Natural killer cell (primary cell): ENCODE measurements at regions not wholly inside any gene's neighbourhood (a gene's known extent, or its start where the extent isn't known, plus 50 kb on each side); places are given as distances from the start of the nearest gene placed in this dataset.
"Not testable (repeated sequence)": the region's sequence is repeated elsewhere in the genome, so short reads cannot be mapped to it uniquely, and the experiment has no call there.

Experiments
- ATAC-seq, 3 donors: fragments of 150-1000 bp in 2 of 3; fragments of 200-7000 bp in 1 of 3; cut with Tn5 transposase; 1 replicate in 1 of 3; 2 replicates in 2 of 3; pipeline ENCODE4 v1.10.0; 2021; ENCODE audit warnings: mild to moderate bottlenecking in 2 of 3, moderate library complexity in 2 of 3
- DNase-seq, 2 donors: peaks; one replicate each; pipeline versions ENCODE4 v3.0.0 to v3.0.0-alpha.2; 2013 to 2021; ENCODE audit warnings: mixed read lengths in 1 of 2
- H3K27ac ChIP-seq: one replicate; pipeline ENCODE4 v1.5.1; 2013; ENCODE audit warnings: mild to moderate bottlenecking, low read length
- H3K27me3 ChIP-seq: one replicate; pipeline ENCODE4 v1.6.1; 2013; ENCODE audit warnings: low read length; ENCODE audit not compliant: control insufficient read depth, insufficient read depth
- H3K36me3 ChIP-seq: one replicate; pipeline ENCODE4 v1.6.1; 2013; ENCODE audit warnings: low read length; ENCODE audit not compliant: control insufficient read depth, insufficient read depth
- H3K4me1 ChIP-seq: one replicate; pipeline ENCODE4 v1.6.1; 2013; ENCODE audit warnings: low read length; ENCODE audit not compliant: control insufficient read depth, insufficient read depth
- H3K4me3 ChIP-seq: one replicate; pipeline ENCODE4 v1.5.1; 2013; ENCODE audit warnings: low read length
- H3K9me3 ChIP-seq: one replicate; pipeline ENCODE4 v1.6.1; 2013; ENCODE audit warnings: low read length; ENCODE audit not compliant: control insufficient read depth, insufficient read depth
- H3K27ac Mint-ChIP-seq, 2 donors: one replicate each; pipeline ENCODE4 v1.8.0; 2022; ENCODE audit warnings: mild to moderate bottlenecking in 2 of 2, mixed read lengths in 2 of 2, moderate library complexity in 1 of 2
- H3K27me3 Mint-ChIP-seq, 2 donors: one replicate each; pipeline ENCODE4 v1.8.0; 2022; ENCODE audit warnings: low read depth in 2 of 2, mixed read lengths in 2 of 2
- H3K36me3 Mint-ChIP-seq: one replicate; pipeline ENCODE4 v1.8.0; 2022; ENCODE audit warnings: mixed read lengths
- H3K4me1 Mint-ChIP-seq, 2 donors: one replicate each; pipeline ENCODE4 v1.8.0; 2022; ENCODE audit warnings: mixed read lengths in 2 of 2
- H3K4me3 Mint-ChIP-seq: one replicate; pipeline ENCODE4 v1.8.0; 2022; ENCODE audit warnings: mild to moderate bottlenecking, moderate library complexity, mixed read lengths
- H3K9me3 Mint-ChIP-seq, 2 donors: one replicate each; pipeline ENCODE4 v1.8.0; 2022; ENCODE audit warnings: mixed read lengths in 2 of 2
- WGBS: methylation state at CpG from one replicate; pipeline ENCODE4 v1.1.7; 2013; ENCODE audit warnings: missing lambda C conversion rate; ENCODE audit not compliant: insufficient coverage; 5-methylcytosine and 5-hydroxymethylcytosine counted together
- intact Hi-C: fragments of 100-400 bp; cut with micrococcal nuclease; formaldehyde crosslinking; loops from one replicate; pipeline ENCODE4 v1.14.2; 2022
- TF ChIP-seq, protein P1 (sequence below): fragments of 200-600 bp; IDR thresholded peaks from one replicate; pipeline ENCODE4 v1.8.0; 2022; ENCODE audit warnings: antibody characterized with exemption

DNA sequence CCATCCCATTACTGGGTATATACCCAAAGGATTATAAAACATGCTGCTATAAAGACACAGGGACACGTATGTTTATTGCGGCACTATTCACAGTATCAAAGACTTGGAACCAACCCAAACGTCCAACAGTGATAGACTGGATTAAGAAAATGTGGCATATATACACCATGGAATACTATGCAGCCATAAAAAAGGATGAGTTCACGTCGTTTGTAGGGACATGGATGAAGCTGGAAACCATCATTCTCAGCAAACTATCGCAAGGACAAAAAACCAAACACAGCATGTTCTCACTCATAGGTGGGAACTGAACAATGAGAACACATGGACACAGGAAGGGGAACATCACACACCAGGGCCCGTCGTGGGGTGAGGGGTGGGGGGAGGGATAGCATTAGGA is 106.1 kb downstream of the CHD1L start:
- peaks cover 18 to 36% of the 10 kb centered on the region in 2 donors for H3K27me3 Mint-ChIP-seq
- intact Hi-C loops, ATAC-seq, H3K36me3 ChIP-seq, H3K27ac ChIP-seq, H3K9me3 Mint-ChIP-seq, H3K27me3 ChIP-seq, DNase-seq, H3K4me1 ChIP-seq, H3K4me3 ChIP-seq, H3K36me3 Mint-ChIP-seq, H3K27ac Mint-ChIP-seq, H3K4me1 Mint-ChIP-seq, H3K9me3 ChIP-seq, H3K4me3 Mint-ChIP-seq: not testable (repeated sequence)
- WGBS = 89% methylated on average over 5 of the region's 8 CpGs

DNA sequence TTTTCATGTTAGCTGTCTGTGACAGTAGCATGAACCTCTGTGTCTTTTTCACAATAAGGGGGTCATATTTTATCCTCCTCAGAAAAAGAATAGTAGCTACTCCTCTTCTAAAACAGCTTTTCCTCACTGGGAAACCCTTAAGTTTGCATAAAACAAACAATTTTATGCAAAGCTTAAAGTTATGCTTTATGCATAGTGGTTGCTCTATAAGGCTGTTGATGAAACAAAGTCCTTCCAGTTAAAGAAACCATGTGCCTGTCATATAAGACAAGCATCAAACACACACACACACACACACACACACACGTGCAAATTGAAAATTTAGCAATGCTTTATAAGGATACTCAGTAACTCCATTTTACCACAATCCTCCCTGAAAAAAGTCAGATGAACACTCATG is 107.0 kb downstream of the CHD1L start:
- Mint-ChIP-seq H3K4me1 (no peaks in the 10 kb centered on the region), H3K9me3 (no peaks in the 10 kb centered on the region), H3K27me3 (peaks cover 13 to 27% of the 10 kb centered on the region in 2 donors), H3K4me3 (no peak overlapping the region), H3K36me3 (no peaks in the 10 kb centered on the region), H3K27ac (no peak overlapping the region)
- no peak overlapping the region for H3K4me3 ChIP-seq
- H3K9me3 ChIP-seq = no peaks in the 10 kb centered on the region
- ATAC-seq (no peak), DNase-seq (no peak)
- no peak overlapping the region for H3K27ac ChIP-seq
- peaks cover 3% of the 10 kb centered on the region for H3K27me3 ChIP-seq
- TF ChIP-seq, protein P1, sequence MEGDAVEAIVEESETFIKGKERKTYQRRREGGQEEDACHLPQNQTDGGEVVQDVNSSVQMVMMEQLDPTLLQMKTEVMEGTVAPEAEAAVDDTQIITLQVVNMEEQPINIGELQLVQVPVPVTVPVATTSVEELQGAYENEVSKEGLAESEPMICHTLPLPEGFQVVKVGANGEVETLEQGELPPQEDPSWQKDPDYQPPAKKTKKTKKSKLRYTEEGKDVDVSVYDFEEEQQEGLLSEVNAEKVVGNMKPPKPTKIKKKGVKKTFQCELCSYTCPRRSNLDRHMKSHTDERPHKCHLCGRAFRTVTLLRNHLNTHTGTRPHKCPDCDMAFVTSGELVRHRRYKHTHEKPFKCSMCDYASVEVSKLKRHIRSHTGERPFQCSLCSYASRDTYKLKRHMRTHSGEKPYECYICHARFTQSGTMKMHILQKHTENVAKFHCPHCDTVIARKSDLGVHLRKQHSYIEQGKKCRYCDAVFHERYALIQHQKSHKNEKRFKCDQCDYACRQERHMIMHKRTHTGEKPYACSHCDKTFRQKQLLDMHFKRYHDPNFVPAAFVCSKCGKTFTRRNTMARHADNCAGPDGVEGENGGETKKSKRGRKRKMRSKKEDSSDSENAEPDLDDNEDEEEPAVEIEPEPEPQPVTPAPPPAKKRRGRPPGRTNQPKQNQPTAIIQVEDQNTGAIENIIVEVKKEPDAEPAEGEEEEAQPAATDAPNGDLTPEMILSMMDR = no peak
- H3K4me1 ChIP-seq = no peaks in the 10 kb centered on the region
- 67% methylated on average over 1 of the region's 1 CpG for WGBS
- H3K36me3 ChIP-seq = no peaks in the 10 kb centered on the region
- intact Hi-C loops = no loop called here

DNA sequence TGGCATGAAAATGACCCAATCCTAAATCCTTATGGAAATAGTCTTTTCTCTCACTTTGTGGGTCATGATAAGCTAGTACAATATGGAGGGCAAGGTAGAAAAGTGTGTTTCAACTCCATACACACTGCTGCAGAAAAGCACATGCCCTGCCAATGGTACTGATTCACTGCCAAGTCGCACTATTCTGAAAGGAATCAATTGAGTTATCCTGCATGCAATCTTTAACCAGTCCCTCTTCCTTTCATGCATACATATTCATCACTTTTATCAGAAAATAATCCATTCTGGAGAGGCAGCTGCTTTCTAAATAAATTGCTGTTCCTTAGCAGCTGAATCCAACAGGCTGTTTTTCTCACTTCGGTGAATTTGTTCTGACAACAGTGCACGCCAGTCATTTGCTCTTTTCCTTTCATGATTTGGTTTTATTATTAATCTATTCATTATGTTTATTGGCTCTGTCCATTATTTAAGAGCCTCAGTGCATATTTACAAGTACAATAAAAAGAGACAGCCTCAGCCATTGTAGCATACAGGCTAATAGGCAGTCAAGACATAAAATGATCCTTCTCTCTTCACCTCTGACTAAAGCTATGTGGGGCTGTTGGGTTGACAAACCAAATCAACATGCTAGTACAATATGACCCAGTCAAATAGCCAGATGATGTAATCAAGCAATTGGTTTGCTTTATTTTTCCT is 108.8 kb downstream of the CHD1L start:
- intact Hi-C loops = no loop called here
- TF ChIP-seq, protein P1 = no peak
- Histone ChIP-seq H3K36me3 (no peaks in the 10 kb centered on the region), H3K27ac (no peak overlapping the region), H3K9me3 (no peaks in the 10 kb centered on the region), H3K27me3 (peaks cover 3% of the 10 kb centered on the region), H3K4me1 (no peaks in the 10 kb centered on the region), H3K4me3 (no peak overlapping the region)
- 93% methylated on average over 2 of the region's 3 CpGs for WGBS
- no peaks in the 10 kb centered on the region for H3K36me3 Mint-ChIP-seq
- H3K9me3 Mint-ChIP-seq = no peaks in the 10 kb centered on the region
- no peak overlapping the region for H3K4me3 Mint-ChIP-seq
- no peaks in the 10 kb centered on the region for H3K4me1 Mint-ChIP-seq
- no peak for DNase-seq
- ATAC-seq = no peak
- no peak overlapping the region for H3K27ac Mint-ChIP-seq
- H3K27me3 Mint-ChIP-seq = peaks cover 4 to 9% of the 10 kb centered on the region in 2 donors

DNA sequence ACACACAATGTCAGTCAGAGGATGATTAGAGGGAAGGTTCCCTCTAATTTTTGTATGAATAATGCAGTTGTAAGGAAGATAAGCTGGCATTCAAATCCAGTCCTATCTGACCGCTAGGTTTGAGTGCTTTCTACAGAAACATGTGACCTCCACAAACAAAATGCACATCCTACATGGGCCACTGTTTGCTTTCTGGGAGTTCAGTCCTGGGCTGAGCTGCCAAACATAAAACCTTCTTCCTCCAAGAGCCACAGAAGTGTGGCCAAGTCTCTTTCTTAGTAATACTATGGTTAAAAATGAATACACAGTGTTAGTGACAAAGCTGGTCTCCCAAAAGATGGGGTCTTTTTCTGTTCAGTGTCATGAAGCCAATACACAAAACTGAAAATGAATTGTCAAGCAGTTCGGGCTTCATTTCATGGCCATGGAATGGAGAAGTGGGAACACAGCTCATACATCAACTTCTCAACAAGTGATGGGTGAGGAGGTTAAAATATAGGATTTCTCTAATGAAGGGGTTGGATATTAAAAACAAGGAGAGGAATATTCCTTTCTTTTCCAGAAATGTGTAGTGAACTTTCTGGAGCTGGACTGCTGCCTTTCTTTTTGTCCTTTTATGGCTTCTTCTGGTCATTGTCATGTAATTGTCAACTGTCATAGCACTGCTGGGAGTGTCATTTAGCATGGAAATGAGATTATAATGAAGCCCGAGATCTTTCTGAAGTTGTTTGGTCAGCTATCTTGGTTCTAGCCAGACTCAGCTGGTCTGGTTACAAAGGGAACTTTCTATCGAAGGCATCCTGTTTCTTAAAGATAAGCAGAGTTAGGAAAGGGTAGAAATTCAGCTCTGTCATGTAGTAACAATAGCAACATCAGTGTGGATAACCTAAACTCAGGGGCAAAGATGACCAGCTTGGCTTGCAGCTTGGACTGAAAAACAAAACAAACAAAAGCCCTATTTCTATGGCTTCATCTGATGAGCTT is 135.1 kb downstream of the CHD1L start:
- TF ChIP-seq, protein P1 = no peak
- no peaks in the 10 kb centered on the region for H3K4me1 Mint-ChIP-seq
- H3K36me3 Mint-ChIP-seq = no peaks in the 10 kb centered on the region
- no peak for DNase-seq
- no peak overlapping the region for H3K27ac Mint-ChIP-seq
- intact Hi-C loops = no loop called here
- no peaks in the 10 kb centered on the region for H3K9me3 Mint-ChIP-seq
- H3K27ac ChIP-seq = no peak overlapping the region
- no peaks in the 10 kb centered on the region for H3K36me3 ChIP-seq
- ATAC-seq = no peak
- no peaks in the 10 kb centered on the region for H3K4me1 ChIP-seq
- WGBS = 41% methylated on average over 3 of the region's 4 CpGs
- no peak overlapping the region for H3K4me3 Mint-ChIP-seq
- H3K27me3 Mint-ChIP-seq = peaks cover 8 to 15% of the 10 kb centered on the region in 2 donors
- peaks cover 3% of the 10 kb centered on the region for H3K27me3 ChIP-seq
- no peak overlapping the region for H3K4me3 ChIP-seq
- H3K9me3 ChIP-seq = no peaks in the 10 kb centered on the region
